ENCODE measurements at regions not wholly inside any gene's neighbourhood (a gene's known extent, or its start where the extent isn't known, plus 50 kb on each side); places are given as distances from the start of the nearest gene placed in this dataset.

DNA sequence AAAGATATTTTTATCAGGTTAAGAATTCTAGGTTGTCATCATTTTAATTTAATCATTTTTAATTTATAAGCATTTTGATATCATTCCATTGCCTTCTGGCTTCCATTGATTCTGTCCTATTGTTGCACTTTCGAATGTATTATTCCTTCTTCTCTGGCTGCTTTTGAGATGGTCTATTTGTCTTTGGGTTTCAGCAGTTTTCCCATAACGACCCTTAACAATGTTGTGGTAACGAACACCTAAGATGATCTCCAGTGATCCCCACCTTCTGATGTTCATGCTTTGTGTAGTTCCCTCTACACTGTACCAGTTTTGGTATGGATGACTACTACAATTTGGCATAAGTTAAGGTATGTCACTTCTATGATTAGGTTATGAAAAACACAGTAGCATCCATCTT, 59.9 kb downstream of the MINAR1 start:
- DNase-seq, result no peak

DNA sequence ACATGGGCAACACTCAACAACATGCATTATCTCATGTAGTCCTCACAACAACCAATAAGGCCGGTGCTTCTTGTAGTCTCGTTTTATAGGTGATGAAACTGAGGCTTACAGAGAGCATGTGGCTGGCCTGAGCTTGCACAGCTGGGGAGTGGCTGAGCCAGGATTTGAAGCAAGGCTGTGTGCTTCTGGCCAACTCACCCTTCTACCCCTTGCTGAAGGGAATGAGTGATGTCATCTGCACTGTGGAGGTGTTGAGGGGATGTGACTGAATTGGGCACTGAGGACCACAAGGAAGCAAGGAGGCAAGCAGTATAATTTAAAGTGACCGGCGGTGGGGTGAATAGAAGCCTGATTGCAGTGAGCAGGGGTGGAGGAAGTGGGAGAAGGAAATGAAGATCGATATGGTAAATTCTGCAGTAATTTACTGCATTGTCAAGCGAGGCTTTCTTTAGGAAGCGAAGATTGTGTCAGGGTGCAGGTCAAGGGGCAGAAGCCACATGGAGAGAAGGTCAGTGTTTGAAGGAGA, 62.3 kb downstream of the MINAR1 start:
- no peak for DNase-seq

DNA sequence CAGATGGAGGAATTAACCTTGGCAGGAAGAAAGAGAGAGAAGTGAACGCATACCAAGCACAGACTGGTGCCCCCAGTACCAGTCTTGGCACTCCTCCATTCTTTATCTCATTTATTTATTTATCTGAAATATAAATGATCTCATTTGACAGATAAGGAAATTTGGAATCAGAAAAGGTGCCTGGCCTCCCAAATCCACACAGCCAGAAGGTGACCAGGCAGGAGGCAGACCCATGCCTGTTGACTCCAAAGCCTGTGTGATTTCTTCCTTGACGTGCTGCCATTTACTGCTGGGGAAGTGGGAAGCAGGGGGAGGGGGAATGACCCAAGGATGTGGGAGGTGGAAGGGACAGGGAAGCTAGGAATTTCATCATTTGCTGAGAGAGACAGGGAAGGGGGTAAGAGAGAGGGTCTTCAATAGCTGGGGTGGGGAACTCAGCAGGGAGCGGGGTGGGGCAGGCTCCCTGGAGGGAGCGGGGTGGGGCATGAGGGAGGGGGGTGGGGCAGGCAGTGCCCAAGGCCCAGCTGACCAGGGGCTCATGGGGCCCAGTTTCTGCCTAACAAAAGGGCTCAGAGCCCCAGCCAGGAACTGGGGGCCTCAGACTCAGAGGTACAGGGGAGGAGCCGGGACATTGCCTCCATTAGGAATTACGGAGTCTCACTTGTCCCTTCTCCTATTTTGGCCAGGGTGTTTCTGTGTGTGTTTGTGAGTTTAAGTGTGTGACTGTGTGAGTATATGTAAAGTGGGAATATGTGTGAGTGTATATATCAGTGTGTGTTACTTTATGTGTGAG, 63.0 kb downstream of the MINAR1 start:
- no peak for DNase-seq

DNA sequence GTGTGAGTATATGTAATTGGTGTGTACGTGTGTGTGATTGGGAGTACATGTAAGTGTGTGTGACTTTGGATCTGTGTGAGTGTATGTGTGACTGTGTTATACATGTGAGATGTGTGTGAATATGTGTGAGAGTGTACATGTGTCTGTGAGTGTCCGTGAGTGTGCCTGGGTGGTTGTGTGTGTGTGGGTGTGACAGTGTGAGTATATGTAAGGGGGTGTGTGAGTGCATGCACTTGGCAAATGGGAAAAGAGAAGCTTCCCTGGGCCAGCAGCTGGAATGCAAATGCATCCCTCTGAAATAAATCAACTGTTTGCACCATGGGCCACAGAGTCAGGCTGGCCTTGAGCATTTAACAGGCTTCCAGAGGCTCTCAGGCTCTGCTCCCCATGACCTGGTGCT, 63.6 kb downstream of the MINAR1 start:
- no peak for DNase-seq

DNA sequence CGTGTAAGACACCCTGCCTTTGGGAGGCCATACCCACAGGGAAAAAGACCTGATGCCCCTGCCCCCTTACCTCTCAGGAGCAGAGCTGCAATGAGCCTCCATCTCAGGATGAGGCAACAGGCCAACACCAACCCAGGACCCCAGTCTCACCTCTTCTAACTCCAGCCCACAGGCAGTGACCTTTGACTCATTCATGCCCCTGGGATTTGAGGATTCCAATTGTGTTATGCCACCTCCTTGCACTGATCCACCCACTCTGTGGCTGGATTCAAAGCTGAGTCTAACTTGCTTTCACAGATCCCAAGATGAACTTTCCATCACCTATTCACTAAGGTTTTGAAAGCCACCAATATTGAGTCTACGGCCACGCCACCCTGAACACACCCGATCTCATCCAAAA, 64.7 kb downstream of the MINAR1 start:
- no peak for DNase-seq

DNA sequence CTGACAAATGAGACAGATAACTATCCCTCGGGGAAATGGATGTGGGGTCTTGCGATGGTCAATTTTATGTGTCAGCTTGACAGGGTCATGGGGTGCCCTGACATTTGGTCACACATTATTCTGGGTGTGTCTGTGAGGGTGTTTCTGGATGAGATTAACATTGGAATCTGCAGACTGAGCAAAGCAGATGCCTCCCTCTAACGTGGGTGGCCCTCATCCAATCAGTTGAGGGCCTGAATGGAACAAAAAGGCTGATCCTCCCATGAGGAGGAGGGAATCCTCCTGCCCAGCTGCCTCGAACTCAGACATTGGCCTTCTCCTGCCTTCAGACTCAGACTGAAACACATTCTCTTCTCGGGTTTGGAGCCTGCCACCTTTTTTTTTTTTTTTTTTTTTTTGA, 69.0 kb downstream of the MINAR1 start:
- no peak for DNase-seq

DNA sequence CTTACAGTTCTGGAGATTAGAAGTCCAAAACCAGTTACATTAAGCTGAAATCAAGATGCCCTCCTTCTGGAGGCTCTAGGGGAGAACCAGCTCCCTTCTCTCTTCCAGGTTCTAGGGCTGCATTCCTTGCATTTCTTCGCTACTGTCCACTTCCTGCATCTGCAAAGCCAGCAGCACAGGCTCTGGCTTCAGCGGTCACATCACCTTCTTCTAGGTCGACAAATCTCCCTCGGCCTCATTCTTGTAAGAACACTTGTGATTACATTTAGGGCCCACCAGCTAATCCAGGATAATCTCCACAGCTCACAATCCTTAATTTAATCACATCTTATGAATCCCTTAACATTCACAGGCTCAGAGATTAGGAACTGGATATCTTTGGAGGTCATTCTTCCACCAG, 73.8 kb downstream of the MINAR1 start:
- no peak for DNase-seq

DNA sequence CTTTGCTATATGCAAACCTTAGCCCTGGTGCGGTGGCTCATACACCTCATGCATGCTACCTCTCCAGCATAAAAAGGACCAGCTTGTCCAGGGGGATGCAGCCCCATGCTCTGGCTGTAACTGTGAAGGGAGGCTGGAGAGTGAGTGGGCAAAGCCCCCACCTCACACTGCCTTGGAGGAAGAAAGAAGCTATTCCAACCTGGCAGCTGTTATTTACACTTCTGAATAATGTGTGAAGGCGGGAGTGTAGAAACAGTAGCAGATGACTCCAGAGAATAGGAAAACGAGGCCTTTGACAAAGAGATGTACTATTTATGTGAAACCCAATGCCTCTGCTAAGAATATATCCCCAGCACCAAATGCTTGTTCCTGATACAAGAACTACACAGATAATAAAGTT, 80.7 kb downstream of the MINAR1 start:
- DNase-seq, result peak; percentile 18

DNA sequence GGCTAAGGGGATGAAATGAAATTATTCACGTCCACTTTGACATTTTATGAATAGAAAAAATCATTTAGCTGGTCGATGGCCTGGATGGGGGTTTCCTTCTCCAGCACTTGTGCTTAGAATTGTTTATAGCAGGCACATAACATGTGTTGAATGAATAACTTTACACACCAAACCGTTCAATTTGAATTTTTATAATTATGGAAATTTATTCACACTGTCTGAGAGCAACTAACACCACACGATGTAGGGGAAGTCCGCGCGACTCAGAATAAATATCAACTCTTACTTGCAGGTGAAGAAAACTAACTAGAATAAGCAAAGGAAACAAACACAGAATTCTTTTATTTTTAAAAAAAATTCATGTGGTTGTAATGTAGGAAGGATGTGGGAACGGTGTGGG, 81.3 kb downstream of the MINAR1 start:
- no peak for DNase-seq

DNA sequence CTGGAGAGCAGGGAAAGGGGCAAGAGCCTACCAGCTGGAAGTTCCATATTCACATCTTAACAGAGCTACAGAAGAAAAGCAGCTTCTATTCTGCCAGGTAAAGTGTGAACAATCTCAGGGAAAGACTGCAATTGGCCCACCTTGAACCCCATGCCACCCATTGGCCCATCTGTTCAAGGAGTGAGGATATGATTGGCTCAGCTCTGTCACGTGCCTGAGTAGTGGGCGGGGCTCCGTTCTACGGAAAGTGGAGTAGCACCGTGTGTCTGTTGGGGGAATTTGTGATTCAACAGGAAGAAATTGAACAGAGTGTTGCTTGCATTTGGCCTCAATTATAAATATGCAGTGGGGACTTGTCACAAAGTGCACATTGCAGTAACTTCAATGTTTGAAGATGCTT, 81.8 kb downstream of the MINAR1 start:
- no peak for DNase-seq

DNA sequence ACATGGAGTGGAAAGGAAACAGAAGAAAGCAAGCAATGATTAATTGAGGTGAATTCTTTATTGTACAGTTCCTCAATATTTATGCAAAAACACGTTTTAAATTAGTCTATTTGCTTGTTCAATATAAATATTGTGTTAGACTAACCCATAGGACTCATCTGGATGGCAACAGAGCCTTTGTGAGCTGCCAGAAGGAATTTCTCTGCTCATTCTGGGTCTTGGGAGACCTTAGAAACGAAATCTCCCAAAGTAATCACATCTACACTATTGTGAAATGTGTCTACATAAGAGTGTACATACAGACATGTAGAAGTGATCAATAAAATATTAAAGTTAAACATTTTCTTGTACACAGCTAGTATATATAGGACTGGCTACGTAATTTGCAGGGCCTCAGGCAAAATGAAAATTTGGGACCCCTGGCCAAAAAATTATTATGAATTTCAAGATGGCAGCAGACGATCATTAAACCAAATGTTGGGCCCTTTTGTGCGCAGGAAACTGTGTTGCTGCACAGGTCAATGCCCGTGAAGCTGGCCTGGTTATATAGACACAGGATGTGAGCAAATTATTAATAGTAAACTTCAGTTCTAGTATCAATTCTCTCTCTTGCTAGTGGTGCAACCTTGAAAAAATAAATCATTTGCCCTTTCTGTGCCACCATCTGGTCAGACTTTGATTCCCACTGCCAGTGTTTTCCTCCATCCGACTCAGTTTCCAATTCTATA, 83.3 kb downstream of the MINAR1 start:
- no peak for DNase-seq

DNA sequence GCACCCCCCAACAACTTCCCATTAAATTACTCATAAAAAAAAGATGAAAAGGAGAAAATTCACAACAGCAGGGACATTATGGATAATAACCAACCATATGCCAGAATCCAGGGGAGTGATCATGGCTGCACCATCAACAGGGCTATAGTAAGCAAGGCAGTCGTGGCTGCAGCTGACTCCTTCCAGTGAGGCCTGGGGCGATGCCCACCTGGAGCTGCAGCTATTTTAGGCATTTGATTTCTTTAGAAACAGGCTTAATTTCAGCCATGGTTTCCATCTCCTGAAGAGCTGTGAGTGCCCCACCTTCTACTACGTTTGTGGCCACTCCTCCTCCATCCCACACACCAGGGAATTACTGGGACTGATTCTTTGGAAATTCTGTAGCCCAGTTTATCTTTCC, 84.0 kb downstream of the MINAR1 start:
- DNase-seq, result no peak

DNA sequence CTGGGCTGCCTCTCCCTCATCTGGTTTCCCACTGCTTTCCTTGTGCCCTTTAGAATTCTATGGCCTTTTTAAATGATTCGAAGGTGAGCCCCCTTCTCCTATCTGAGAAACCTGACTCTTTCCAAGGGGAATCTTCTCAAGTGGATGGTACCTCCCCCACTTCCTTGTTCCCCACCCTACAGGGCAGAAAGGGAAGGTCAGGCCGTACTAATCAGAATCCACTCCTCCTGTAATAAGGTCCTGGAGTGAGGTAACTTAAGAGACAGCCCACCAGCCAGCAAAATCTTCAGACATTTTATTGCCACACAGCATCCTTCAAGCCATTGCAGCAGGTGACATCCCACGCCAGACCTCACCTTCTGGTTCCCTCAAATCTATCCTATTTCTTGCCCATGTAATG, 84.5 kb downstream of the MINAR1 start:
- DNase-seq, result no peak

DNA sequence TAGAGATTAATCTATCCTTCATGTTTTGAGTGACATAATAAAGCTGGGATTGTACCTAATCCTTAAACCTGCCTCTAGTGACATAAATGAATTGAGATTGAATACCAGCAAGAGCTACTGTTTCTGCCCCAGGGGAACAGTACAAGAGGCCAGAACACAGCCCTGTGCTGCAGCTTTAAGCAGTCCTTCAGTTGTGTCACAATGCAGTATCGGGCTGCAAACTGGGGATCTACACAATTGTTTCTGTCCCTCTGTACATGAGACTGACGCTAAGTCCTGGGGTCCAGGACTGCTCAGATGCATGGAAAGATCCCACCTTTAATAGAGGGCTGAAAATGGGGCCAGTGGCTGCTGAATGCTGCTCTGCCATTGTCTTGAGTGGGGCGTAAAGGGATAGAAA, 87.5 kb downstream of the MINAR1 start:
- DNase-seq, result no peak

DNA sequence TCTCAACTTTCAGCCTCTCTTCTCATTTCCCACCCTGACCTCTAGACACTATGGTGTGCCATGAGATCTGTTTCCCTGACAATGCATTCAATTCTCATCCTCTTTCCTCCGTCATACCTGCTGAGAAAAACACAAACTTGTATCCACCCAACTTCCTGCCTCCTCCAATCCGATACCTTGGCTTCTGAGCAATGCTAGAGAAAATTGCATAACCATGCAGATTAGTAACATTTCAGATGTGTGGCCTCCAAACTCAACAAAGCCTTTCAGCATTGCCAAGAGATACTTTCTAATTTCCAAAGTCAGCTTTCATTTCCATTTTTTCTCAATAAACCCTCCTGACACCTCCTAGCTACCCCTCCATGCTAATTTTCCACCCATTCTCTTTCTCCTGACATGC, 88.5 kb downstream of the MINAR1 start:
- DNase-seq, result no peak

DNA sequence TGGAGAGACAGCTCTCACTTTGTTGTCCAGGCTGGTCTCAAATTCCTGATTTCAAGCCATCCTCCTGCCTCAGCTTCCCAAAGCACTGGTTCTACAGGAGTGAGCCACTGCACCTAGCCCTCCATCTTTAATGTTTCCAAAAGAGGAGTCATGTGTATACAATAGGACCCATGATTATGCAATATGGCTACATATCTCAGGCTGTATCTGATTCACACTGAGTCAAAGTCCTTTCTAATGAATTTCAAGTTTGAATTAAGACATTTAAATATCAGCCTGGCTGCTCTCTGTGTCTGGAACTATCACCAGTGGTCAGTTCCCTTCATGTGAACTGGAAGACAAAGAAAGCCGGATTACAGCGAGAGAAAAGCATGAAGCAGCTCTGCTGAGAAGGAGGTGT, 90.5 kb downstream of the MINAR1 start:
- DNase-seq, result no peak

DNA sequence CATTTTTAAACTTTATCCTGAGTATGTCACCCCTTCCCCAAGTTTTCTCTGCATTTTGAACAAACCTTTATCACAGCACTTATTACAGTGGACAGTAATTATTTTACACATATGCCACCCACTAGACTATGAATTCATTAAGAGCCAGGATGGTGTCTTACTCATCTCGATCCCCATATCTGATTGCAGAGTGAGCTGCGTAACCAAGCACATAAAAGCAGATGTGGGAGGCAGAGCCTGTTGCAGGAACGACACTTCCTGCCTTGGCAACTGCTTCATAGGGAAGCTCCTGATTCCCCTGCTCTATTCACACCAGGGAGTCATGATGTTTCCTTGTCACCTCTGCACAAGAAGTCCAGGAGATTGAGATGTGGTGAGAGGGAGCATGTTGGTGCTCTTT, 91.1 kb downstream of the MINAR1 start:
- no peak for DNase-seq

DNA sequence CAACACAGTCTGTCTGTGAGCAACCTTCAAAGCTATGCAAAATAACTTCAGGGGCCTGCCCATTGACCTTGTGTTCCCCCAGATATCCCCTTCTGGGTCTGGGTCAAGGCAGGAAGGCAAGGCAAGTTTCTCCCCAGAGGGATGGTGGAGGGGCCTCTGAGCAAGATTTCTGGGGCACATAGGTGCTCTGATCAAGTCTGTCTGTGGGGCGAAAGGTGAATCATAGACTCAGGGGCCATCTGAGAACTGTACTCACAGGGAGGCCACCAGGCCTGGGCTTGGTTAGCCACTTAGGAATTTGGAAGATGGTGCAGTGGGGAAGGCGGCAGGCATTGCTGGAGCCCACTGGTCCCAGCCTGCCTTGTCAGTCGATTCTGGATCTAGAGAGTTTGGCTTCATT, 92.4 kb downstream of the MINAR1 start:
- DNase-seq, result no peak

DNA sequence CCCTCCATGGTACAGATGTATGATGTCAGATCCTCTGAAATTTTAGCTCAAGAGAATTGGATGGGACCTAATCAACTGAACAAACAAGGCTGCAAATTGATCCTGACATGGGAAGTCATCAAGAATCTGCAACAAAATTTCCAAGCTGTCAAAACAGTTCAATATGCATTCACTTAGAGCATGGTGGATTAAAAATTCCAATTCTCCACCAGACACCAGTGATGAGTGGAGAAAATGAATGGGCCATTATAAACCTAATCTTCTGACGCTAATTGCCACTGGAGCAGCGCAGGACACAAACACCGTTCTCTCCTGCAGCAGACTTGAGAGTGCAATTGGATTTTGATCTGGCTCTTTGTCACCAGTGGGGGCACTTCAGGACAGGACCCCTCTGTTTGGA, 94.2 kb downstream of the MINAR1 start:
- DNase-seq, result no peak

DNA sequence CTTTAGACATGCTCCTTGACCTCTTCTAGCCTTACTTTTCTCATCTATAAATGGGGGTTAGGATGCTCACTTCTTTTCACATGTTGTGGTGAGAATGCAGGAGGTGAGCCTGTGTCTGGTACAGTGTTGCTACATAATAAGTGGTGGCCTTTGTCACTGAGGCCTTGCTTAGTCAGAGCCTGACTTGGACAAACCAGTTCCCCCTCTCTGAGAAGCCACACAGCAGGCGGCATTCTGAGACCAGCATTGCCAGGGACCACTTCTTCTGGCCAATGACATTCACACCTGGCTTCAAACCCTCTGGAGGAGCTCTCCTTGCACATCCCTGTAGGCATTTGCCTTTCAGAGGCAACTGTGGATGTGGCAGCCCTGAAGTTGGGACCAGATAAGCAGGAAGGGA, 95.7 kb downstream of the MINAR1 start:
- no peak for DNase-seq

DNA sequence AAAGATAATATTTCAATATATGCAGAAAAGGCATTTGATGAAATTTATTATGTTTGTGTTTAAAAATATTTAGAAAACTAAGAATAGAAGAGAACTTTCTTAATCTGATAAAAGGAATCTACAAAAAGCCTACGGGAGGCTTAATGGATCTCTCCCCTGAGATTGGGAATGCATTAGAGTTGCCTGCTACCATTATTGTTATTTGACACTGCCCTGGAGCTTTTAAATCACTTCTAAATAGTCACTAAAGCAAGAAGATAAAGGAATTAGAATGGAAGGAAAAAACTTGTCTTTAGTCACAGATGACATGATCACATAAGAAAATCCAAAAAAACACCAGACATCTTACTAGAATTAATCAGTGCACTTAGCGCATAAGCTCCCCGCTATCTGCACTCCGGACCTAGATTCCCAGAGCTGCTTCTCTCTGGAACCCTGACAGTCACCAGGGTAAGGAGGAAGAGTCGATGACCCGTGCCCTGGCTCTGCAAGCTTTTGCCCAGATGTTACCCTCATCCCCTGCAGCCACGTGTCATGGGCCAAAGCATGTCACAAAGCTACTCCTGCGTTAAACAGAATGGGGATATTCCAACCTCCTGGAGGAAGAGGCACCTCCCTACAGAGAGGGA, 97.1 kb downstream of the MINAR1 start:
- no peak for DNase-seq

DNA sequence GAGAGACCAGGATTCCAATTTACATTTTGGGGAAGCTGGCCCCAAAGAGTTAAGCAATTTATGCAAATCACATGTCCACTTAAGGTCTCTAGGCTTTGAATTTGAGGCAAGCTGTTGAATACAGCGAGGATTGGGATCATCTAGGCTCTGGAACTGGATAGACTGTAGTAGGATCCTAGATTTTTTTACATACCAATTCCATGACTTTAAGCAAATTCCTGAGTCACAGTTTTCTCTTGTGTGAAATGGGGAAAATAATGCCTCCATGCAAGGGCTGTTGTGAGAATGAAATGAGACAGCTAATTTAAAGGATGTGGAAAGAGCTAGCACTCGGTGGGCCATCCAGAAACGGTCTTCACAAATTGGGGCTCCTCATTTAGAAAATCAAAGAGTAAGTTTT, 103.4 kb downstream of the MINAR1 start:
- no peak for DNase-seq

DNA sequence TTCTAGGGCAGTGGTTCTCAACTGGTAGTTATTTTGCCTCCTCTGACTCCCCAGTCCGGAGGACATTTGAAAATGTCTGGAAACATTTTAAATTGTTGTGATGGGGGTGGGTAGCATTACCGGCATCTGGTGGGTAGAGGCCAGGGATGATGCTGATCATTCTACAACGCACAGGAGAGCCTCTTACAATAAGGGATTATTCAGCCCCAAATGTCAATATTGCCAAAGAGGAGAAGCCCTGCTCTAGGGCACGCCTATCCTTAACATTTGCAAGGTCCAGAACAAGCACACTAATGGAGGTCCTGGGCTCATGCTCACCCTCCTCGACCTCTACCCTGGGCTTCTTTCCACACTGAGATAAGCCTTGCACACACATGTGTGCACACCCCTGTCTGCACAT, 106.4 kb downstream of the MINAR1 start:
- DNase-seq, result no peak

DNA sequence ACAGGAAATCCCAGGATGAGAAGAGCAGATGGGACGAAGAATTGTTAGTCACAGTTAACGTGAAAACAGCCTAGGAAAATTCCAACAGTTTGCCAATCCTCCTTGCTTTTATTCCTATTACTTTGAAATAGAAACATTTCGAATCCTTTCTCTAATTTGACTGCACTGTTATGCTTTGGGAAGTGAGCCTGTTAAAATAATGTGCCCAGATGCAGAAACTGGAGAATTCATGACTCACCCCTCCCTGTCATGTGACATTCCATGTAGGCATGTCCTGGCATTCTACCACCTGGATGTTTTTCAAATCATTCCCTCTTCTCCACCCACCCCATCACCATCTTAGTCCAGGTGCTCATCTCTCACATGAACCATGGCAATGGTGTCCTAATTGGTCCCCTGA, 107.3 kb downstream of the MINAR1 start:
- DNase-seq, result no peak

Data from NCI-H1694 treated with DMSO at 0.1 percent for 48 hours (cell line).